Activated CD4-positive, CD25-positive, alpha-beta regulatory T cell treated with anti-CD3 and anti-CD28 coated beads, Interleukin-2, amount 50 U/mL, for 24 hours (primary cell): ENCODE measurements at regions not wholly inside any gene's neighbourhood (a gene's known extent, or its start where the extent isn't known, plus 50 kb on each side); places are given as distances from the start of the nearest gene placed in this dataset.

ENCODE experiments used
- ATAC-seq, 2 donors: fragments of 150-1000 bp; cut with Tn5 transposase; one replicate each; pipeline ENCODE4 v1.10.0; 2021; ENCODE audit warnings: mild to moderate bottlenecking in 1 of 2, moderate library complexity in 1 of 2

- ATAC-seq, result no peak
These were observed 271.1 kb upstream of the RAB6C start for GRCh38 chr2:129708221-129708967.

DNA sequence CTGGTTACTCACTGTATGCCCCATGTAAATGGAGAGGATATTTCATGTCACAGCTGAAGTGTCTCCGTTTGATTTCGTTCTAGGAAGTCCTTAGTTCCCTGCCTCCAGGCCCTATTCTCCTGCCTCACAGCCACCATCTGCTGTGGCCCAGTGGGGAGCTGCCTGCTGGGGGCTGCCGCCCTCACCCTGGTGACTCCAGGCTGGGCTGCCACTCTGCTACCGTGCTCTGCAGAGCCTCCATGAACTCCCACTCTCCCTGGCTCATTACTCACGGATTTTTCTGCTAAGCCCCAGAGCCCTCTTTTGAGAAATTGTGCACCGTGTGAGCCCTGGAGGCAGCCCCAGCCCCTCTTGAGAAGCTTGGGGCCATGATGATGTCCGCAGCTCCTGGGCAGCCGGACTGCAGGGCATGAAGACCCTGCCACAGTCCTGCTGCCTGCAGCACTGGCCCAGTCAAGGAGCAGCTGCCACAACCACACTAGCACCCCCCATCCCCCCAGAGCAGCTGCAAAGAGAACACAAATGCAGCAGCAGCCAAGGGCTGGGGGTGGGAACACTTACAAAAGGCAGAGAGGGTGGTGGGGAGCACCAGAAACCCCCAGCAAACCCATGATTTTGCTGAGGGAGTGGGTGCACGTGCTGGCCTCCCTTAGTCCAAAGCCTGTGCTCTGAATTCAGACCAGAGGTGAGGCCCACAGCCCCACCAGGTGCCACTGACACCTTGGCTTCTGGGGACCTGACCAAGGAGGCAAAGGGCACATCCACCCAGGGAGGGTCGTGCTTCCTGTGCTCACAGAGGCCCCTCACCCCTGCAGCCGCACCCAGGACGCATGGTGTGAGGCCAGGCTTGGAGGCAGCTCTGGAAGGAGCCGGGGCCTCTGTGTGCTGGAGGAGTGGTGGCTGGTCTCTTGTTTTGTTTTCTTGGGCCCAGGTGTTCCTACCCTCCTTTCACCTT is 270.2 kb upstream of the RAB6C start:
- no peak for ATAC-seq

DNA sequence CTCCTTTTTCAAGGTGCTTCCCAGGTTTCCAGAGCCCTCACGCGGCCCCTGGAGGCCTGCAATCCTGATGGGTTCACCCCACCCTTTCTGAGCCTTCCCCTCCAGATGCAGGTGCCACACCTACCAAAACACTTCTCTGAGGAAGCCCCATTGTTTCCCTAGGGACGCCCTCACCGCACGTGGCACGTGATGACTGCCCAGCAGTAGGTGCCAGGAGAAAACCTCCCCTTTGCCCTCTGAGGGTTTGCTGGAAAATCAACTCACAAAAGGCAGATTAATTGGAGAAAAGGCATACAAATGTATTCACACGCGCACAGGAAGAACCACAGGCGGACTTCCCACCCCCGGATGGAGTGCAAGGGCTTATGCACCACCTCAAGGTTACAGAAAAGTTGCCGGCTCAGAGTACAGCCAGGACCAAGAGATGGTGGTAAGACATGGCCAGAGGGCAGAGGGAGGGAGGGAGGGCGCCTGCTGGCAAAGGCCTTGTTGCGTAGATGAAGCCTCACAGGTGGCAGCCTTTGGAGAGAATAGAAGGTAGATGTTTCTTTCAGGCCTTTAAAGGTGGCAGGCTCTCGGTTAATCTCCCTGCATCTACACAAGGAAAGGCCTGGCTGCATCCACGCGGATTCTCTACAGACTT is 269.4 kb upstream of the RAB6C start:
- ATAC-seq, result no peak

GRCh38 chr2:129710670-129711495 is 268.6 kb upstream of the RAB6C start:
- ATAC-seq, result no peak

DNA sequence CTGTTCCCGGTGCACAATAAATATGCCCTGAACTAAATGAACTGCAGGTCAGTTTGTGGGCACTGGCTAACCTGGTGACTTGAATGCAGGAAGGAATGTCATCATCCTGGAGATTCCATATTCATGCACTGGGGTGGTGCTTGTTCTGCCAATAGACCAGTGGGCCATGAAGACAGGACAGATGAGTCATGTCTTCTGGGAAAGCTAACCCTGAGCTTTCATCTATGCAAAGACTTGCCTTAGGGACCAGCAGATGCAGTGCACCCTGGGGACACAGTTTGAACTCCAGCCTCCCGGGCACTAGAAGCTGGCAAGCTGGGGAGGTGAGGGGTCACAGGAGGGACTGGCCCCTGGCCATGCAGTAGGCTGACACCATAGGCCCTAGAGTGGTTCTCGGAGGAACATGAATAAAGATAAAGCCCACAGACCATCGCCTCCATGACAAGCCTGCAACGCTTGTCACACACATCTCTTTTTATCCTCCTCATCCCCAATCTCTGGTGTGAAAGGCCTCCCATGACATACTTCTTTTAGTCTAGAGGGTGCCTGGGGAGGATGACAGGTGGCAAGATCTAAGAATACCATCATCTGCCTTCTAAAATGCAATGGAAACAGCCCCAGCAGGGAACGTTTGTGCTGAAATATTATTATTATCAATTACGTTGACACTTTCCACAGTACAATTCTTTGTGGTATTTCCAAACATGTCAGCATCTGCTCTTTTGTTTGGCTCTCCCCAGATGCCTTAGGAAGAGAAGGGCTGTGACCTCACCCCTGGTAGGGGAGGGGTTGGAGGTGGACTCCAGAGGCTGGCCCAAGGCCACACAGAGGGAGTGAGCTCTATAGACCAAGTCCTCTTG is 267.4 kb upstream of the RAB6C start:
- ATAC-seq, result no peak

DNA sequence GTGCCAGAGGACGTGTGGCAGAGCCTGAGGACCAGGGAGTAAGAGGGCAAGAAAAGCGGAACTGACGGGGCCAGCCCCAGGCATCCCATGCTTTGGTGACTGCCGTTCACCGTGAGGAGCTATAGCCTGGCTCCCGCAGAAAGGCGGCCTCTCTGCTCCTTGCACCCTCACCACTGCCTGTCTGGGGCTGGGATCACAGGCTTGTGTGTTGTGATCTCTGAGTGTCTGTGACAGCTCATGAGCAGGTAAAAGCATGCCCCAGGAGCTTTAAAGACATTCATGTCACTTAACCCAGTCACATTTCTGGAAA is 266.8 kb upstream of the RAB6C start:
- no peak for ATAC-seq

DNA sequence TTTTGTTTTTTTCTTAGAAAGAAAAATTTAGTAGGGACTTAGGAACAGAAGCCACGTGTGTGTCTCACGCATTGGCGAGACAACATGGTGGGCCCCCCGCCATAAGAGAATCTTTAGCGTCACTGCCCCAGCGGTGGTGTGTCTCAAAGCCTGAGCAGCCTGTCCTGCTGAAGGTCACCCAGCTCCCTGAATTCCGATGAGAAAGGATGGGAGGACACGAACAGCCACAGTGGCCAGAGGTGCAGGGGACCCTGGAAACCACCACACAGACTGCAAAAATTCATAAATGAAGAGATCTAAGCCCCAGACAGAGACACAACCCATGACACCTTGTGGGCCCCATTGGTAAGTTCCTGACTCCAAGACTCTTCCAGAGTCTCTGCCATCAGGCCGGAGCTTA is 266.1 kb upstream of the RAB6C start:
- ATAC-seq, result no peak

- no peak for ATAC-seq
These were observed 262.5 kb upstream of the RAB6C start for GRCh38 chr2:129716781-129717559.

DNA sequence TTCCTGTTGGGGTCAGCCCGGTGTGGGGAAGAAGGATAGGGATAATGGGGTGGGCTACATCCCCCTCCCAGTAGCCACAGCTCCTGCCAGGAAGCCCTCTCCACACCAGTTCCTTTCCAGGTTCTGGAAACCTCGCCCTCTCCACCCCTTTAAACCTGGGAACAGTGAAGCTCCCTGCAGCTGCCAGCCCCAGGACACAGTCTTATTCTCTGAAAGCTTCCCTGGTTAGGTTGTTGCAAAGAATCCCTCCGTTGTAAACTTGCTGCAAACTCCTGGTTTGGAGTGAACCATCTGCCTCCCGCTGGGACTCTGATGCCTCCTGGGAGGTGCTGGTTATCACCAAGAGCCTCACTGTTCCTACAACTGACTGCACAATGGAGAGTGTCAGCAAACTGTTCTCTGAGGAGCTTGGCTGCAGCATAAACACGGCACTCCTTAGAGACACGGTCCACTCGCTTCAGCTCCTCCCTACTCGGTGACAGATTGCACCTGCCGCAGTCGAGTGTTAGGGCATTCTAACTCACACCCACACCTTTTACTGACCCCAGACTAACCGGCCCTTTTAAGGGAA is 261.8 kb upstream of the RAB6C start:
- no peak for ATAC-seq

- no peak for ATAC-seq
These were observed 260.1 kb upstream of the RAB6C start for GRCh38 chr2:129719335-129719734.

GRCh38 chr2:129720360-129720759 is 259.1 kb upstream of the RAB6C start:
- ATAC-seq, result no peak

GRCh38 chr2:129720761-129721160 is 258.7 kb upstream of the RAB6C start:
- no peak for ATAC-seq

GRCh38 chr2:129721236-129721635 is 258.2 kb upstream of the RAB6C start:
- ATAC-seq, result no peak

DNA sequence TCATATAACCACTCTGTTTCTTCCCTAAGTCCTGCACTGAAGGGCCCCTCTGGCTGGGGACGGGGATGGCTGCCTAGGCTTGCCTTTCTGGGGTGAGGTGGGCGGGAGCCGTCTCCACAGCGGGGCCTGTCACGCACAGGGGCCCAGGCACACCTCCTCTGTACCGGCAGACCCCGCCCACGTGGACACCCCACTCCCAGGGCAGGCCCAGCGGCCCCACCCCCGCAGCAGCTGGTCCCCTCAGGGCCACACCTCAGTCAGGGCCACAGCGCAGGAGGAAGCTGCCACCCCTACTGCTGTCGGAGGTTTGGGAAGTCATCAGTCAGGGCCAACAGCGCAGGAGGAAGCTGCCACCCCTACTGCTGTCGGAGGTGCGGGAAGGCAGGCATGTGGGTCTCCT is 257.6 kb upstream of the RAB6C start:
- no peak for ATAC-seq

GRCh38 chr2:129722306-129723019 is 257.0 kb upstream of the RAB6C start:
- ATAC-seq, result no peak

GRCh38 chr2:129723277-129724020 is 256.0 kb upstream of the RAB6C start:
- ATAC-seq, result no peak

DNA sequence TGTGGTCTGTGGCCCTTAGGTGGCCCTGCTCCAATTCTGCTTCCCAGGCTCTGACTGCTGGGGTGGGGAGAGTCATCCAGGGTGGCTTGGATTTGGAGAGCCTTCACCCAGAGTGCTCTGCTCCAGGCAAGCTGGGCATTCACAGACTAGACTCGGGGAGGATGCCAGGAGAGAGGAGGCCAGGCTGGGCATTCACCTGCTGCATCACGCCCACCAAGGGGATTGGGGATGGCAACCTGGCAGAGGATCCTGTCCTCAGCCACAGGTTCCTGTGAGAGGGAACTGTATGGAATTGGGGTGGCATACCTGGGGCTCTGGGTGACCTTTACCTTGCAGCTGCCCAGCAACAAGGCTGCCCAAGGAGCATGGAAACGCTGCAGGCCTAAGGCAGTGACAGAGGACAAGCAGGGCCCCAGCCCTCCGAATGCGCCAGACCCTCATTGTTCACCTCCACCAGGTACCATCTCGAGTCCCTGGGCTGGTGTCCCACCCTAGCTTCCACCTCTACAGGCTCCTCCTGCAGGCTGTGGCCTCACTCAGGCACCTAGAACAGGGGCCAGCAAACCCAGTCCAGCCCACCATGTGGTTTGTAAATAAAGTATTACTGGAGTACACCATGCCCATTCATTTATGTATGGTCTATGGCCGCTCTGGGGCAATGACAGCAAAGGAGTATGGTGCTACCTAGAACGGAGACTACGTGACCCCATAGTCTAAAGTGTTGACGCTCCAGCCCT is 255.3 kb upstream of the RAB6C start:
- ATAC-seq, result no peak

- no peak for ATAC-seq
These were observed 253.2 kb upstream of the RAB6C start for GRCh38 chr2:129726216-129726615.
